DND-41 (cell line): ENCODE measurements at regions not wholly inside any gene's neighbourhood (a gene's known extent, or its start where the extent isn't known, plus 50 kb on each side); places are given as distances from the start of the nearest gene placed in this dataset.

Experiments
- ATAC-seq: fragments of 200-7000 bp; cut with Tn5 transposase; 3 replicates; pipeline ENCODE4 v1.9.1; 2021; ENCODE audit warnings: low read depth; ENCODE audit not compliant: insufficient read depth
- DNase-seq: peaks from one replicate; pipeline ENCODE4 v3.0.0-alpha.2; 2020
- H2AFZ ChIP-seq: 2 replicates; pipeline ENCODE4 v1.6.0; 2012; ENCODE audit warnings: low read depth, low read length
- H3K27ac ChIP-seq: 2 replicates; pipeline ENCODE4 v1.5.1; 2012; ENCODE audit warnings: low read length, inconsistent platforms
- H3K27me3 ChIP-seq: fragments of 200-600 bp; sonication (generic); 2 replicates; pipeline ENCODE4 v1.6.0; 2012; ENCODE audit warnings: low read length, mild to moderate bottlenecking, inconsistent platforms; ENCODE audit not compliant: insufficient read depth, poor library complexity
- H3K36me3 ChIP-seq: 2 replicates; pipeline ENCODE4 v1.5.1; 2012; ENCODE audit warnings: low read length, inconsistent platforms; ENCODE audit not compliant: insufficient read depth
- H3K4me1 ChIP-seq: 2 replicates; pipeline ENCODE4 v1.5.1; 2012; ENCODE audit warnings: mild to moderate bottlenecking, low read length; ENCODE audit not compliant: insufficient read depth
- H3K4me2 ChIP-seq: 2 replicates; pipeline ENCODE4 v1.6.0; 2012; ENCODE audit warnings: mild to moderate bottlenecking, moderate library complexity, low read length, inconsistent platforms; ENCODE audit not compliant: insufficient read depth
- H3K4me3 ChIP-seq, 2 experiments: fragments of 200-600 bp in 1 of 2; shearing (Covaris generic) in 1 of 2; 2 replicates each; pipeline ENCODE4 v1.5.1; 2012 to 2016; ENCODE audit warnings: inconsistent platforms in 2 of 2, low read length in 2 of 2, mild to moderate bottlenecking in 2 of 2, low read depth in 1 of 2, moderate library complexity in 1 of 2
- H3K79me2 ChIP-seq: 2 replicates; pipeline ENCODE4 v1.6.0; 2012; ENCODE audit warnings: low read length, inconsistent platforms; ENCODE audit not compliant: insufficient read depth
- H3K9ac ChIP-seq: 2 replicates; pipeline ENCODE4 v1.6.0; 2012; ENCODE audit warnings: low read depth, mild to moderate bottlenecking, inconsistent platforms, low read length, moderate library complexity
- H3K9me3 ChIP-seq: 2 replicates; pipeline ENCODE4 v1.5.1; 2012; ENCODE audit warnings: low read length, moderate library complexity, mild to moderate bottlenecking, inconsistent platforms; ENCODE audit not compliant: insufficient read depth, severe bottlenecking
- H4K20me1 ChIP-seq: 2 replicates; pipeline ENCODE4 v1.6.0; 2012; ENCODE audit warnings: low read length; ENCODE audit not compliant: insufficient read depth
- EZH2 ChIP-seq: IDR thresholded peaks from 3 replicates; pipeline ENCODE4 v1.6.1; 2012; ENCODE audit warnings: borderline replicate concordance, low read depth, mild to moderate bottlenecking, moderate library complexity, low read length, inconsistent platforms; ENCODE audit not compliant: severe bottlenecking
- TF ChIP-seq, protein P1 (sequence below): IDR thresholded peaks from 2 replicates; pipeline ENCODE4 v1.5.1; 2012; ENCODE audit warnings: borderline replicate concordance, low read length, moderate library complexity, mild to moderate bottlenecking; ENCODE audit not compliant: poor library complexity, severe bottlenecking; ENCODE audit errors: extremely low read depth

DNA sequence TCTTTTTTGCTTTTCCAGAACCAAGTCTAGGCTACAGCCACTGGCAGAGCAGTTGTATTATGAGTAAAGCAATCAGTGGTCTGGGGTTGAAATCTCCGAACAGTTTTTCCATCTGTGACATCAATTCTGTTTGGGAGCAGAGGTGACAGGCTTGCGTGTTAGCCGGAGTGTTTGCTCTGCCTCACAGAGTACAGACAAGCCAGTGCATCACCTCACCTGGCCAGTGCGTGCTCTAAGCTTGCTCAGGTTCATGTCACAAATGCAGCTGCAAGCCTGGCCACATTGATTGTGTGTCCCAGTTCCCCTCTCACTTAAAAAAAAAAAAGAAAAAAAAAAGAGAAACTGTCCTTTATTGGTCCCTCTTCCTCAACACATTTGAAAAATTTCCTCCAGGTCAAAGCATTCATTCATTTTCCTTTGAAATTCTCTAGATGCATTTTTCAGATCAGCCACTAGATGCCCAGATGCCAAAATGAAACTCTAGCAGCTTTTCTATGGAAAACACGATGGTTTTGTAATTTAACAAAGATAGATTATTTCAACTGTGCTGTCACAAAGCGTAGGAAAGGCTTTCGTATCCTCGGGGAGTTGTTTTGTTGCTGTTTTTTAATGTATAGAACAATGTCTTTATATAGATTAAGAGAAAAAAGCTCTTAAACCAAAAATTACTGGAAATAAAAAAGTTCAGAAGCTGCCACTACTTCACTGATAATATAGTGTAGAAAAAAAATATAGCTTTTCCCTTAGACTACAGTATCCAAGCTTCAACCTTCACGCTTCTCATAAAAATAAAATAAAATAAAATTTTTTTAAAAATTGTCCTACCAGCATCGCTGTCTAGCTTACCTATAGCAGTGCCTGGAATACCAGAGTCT is 585.5 kb downstream of the TLE1 start:
- no peak overlapping the region for H3K4me2 ChIP-seq
- H3K27me3 ChIP-seq, result no peaks in the 10 kb centered on the region
- DNase-seq, result no peak

DNA sequence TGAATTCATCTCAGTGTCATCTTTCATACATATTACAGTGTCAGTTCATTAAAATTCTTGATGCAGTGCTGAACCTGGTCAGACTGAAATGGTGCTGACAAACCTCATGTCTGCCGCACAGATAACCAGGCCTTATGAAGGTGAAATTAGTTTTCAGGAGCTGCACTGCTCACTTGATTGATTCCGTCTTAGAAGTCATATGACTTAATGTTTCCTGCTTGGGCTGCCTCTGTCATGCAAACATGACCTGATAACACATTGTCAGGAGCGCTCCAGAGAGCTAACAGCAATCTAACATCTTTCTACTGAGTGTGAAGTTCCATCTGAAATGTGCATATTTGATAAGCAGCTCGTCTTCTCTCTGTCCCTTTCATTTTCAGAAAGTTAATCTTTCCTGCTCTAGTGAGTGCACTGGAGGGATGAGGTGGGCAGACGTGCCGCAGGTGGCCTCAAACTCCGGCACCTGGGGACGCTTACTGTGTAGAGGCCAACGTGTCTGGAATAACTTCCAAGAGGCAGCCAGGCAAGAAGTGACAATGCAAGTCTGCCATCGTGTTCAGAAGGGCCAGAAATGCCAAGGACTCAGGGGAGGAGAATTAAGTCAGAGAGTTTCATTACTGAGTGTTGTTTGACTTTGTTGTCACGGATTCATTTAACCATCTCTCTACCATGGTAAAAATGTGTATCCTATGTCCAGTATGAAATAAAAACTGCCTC is 592.1 kb downstream of the TLE1 start:
- H2AFZ ChIP-seq, result no peak overlapping the region
- H3K4me2 ChIP-seq, result no peak overlapping the region
- no peak overlapping the region for H3K27ac ChIP-seq

More for the DNA sequence above, 585.5 kb downstream of the TLE1 start:
- no peak overlapping the region for H3K9ac ChIP-seq
- H3K4me1 ChIP-seq, result no peaks in the 10 kb centered on the region
- H4K20me1 ChIP-seq, result no peaks in the 10 kb centered on the region
- H3K27ac ChIP-seq, result no peak overlapping the region
- no peak overlapping the region for H3K4me3 ChIP-seq
- no peak for TF ChIP-seq EZH2
- TF ChIP-seq, protein P1, sequence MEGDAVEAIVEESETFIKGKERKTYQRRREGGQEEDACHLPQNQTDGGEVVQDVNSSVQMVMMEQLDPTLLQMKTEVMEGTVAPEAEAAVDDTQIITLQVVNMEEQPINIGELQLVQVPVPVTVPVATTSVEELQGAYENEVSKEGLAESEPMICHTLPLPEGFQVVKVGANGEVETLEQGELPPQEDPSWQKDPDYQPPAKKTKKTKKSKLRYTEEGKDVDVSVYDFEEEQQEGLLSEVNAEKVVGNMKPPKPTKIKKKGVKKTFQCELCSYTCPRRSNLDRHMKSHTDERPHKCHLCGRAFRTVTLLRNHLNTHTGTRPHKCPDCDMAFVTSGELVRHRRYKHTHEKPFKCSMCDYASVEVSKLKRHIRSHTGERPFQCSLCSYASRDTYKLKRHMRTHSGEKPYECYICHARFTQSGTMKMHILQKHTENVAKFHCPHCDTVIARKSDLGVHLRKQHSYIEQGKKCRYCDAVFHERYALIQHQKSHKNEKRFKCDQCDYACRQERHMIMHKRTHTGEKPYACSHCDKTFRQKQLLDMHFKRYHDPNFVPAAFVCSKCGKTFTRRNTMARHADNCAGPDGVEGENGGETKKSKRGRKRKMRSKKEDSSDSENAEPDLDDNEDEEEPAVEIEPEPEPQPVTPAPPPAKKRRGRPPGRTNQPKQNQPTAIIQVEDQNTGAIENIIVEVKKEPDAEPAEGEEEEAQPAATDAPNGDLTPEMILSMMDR, result peak; percentile 38
- no peaks in the 10 kb centered on the region for H3K79me2 ChIP-seq
- no peak for ATAC-seq
- no peaks in the 10 kb centered on the region for H3K9me3 ChIP-seq
- H2AFZ ChIP-seq, result no peak overlapping the region
- H3K36me3 ChIP-seq, result no peaks in the 10 kb centered on the region

DNA sequence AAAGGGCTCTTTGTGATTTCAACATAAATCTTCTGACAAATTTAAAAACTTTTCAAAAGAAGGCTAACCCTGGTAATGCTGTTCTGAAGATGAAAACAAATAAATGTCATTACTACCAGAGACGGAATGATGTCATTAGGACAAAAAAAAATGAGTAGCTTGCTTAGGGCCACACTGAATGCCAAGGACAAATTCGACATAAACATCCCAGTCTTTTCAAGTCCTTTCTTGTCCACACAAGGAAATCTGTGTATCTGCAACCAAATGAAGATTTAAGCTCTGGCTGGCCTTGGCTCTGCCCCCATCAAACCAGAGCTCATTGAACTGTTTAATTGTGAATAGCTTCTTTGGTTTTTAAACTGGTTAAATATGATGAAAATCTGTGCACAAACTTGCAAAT is 592.7 kb downstream of the TLE1 start:
- Histone ChIP-seq H4K20me1 (no peaks in the 10 kb centered on the region), H3K9me3 (peaks cover 6% of the 10 kb centered on the region), H3K4me1 (no peaks in the 10 kb centered on the region), H3K4me3 (no peak overlapping the region), H3K9ac (no peak overlapping the region), H3K27ac (no peak overlapping the region), H3K79me2 (no peaks in the 10 kb centered on the region), H2AFZ (no peak overlapping the region), H3K27me3 (no peaks in the 10 kb centered on the region), H3K4me2 (no peak overlapping the region), H3K36me3 (no peaks in the 10 kb centered on the region)
- TF ChIP-seq, protein P1, result no peak
- no peak for TF ChIP-seq EZH2
- no peak for DNase-seq
- no peak for ATAC-seq

More for the DNA sequence above, 592.1 kb downstream of the TLE1 start:
- Histone ChIP-seq H3K79me2 (no peaks in the 10 kb centered on the region), H3K9me3 (peaks cover 6% of the 10 kb centered on the region), H3K36me3 (no peaks in the 10 kb centered on the region), H3K4me3 (no peak overlapping the region), H3K9ac (no peak overlapping the region), H3K27me3 (no peaks in the 10 kb centered on the region), H4K20me1 (no peaks in the 10 kb centered on the region), H3K4me1 (no peaks in the 10 kb centered on the region)
- DNase-seq, result no peak
- no peak for ATAC-seq
- no peak for TF ChIP-seq EZH2
- TF ChIP-seq, protein P1, result no peak
